Ishikawa (cell line): ENCODE measurements at regions not wholly inside any gene's neighbourhood (a gene's known extent, or its start where the extent isn't known, plus 50 kb on each side); places are given as distances from the start of the nearest gene placed in this dataset.

Source experiments
- EP300 ChIP-seq: IDR thresholded peaks from 2 replicates; pipeline ENCODE4 v1.6.1; 2012; ENCODE audit warnings: borderline replicate concordance
- NFIC ChIP-seq: IDR thresholded peaks from 2 replicates; pipeline ENCODE4 v1.6.1; 2012

- no peak for TF ChIP-seq EP300
- TF ChIP-seq NFIC = no peak
These were observed 893.5 kb upstream of the KLHL29 start for GRCh38 chr2:22491442-22491841.
